SU-DHL-6 (cell line): ENCODE measurements at regions not wholly inside any gene's neighbourhood (a gene's known extent, or its start where the extent isn't known, plus 50 kb on each side); places are given as distances from the start of the nearest gene placed in this dataset.

Source experiments
- H2AFZ ChIP-seq: fragments of 200-600 bp; sonication (generic); 2 replicates; pipeline ENCODE4 v1.6.1; 2014; ENCODE audit warnings: low read depth, mild to moderate bottlenecking, moderate library complexity, mixed read lengths, antibody characterized with exemption, low read length; ENCODE audit not compliant: severe bottlenecking
- H3F3A ChIP-seq: fragments of 200-600 bp; shearing (Covaris generic); 2 replicates; pipeline ENCODE4 v1.6.0; 2016; ENCODE audit warnings: antibody characterized with exemption, mild to moderate bottlenecking; ENCODE audit not compliant: insufficient read depth
- H3K27ac ChIP-seq: fragments of 200-600 bp; sonication (generic); 2 replicates; pipeline ENCODE4 v1.5.1; 2016; ENCODE audit warnings: low read depth, mild to moderate bottlenecking, low read length, moderate library complexity, mixed read lengths
- H3K27me3 ChIP-seq: fragments of 200-600 bp; sonication (generic), shearing (Covaris generic); 2 replicates; pipeline ENCODE4 v1.6.0; 2014; ENCODE audit warnings: mild to moderate bottlenecking, low read length
- H3K36me3 ChIP-seq: fragments of 200-600 bp; sonication (generic); 2 replicates; pipeline ENCODE4 v1.6.1; 2014; ENCODE audit warnings: mild to moderate bottlenecking, low read length, mixed read lengths
- H3K4me2 ChIP-seq: fragments of 300-600, 200-600 bp; shearing (Covaris generic), sonication (generic); 2 replicates; pipeline ENCODE4 v1.6.0; 2014; ENCODE audit warnings: low read length, low read depth, mild to moderate bottlenecking; ENCODE audit not compliant: poor library complexity, severe bottlenecking
- H3K4me3 ChIP-seq: fragments of 200-600 bp; sonication (generic); 2 replicates; pipeline ENCODE4 v1.5.1; 2014; ENCODE audit warnings: antibody characterized with exemption, low read length, mild to moderate bottlenecking, mixed read lengths; ENCODE audit not compliant: insufficient read depth, poor library complexity, severe bottlenecking
- H3K79me2 ChIP-seq: fragments of 200-600 bp; sonication (generic); 2 replicates; pipeline ENCODE4 v1.6.1; 2014; ENCODE audit warnings: mild to moderate bottlenecking, low read length, moderate library complexity; ENCODE audit not compliant: insufficient read depth
- H3K9ac ChIP-seq: fragments of 200-600 bp; sonication (generic); 2 replicates; pipeline ENCODE4 v1.7.0; 2014; ENCODE audit warnings: mild to moderate bottlenecking, low read length
- H3K9me2 ChIP-seq: fragments of 200-600 bp; sonication (generic); replicated peaks from 2 replicates; pipeline ENCODE4 v1.6.1; 2014; ENCODE audit warnings: low read length; ENCODE audit not compliant: insufficient read depth
- H3K9me3 ChIP-seq: fragments of 200-600 bp; sonication (generic); 2 replicates; pipeline ENCODE4 v1.6.1; 2014; ENCODE audit warnings: low read length, mixed read lengths; ENCODE audit not compliant: insufficient read depth
- H4K20me1 ChIP-seq: fragments of 200-600 bp; sonication (generic); 2 replicates; pipeline ENCODE4 v1.6.1; 2014; ENCODE audit warnings: low read depth, mild to moderate bottlenecking, antibody characterized with exemption, low read length, moderate library complexity, mixed read lengths
- CTCF ChIP-seq: fragments of 200-600 bp; sonication (generic); IDR thresholded peaks from one replicate; pipeline ENCODE4 v1.5.1; 2017; ENCODE audit warnings: antibody characterized with exemption, mild to moderate bottlenecking, low read length, moderate library complexity; ENCODE audit not compliant: insufficient read depth, poor library complexity, severe bottlenecking
- EZH2phosphoT487 ChIP-seq: fragments of 200-600 bp; sonication (generic), shearing (Covaris generic); conservative IDR thresholded peaks from 2 replicates; pipeline ENCODE4 v1.6.1; 2018; ENCODE audit warnings: mild to moderate bottlenecking, antibody characterized with exemption, low read length, moderate library complexity, mixed read lengths

GRCh38 chr10:27393961-27394360 lies 110.1 kb upstream of the RAB18 start:
- no peak overlapping the region for H3K27ac ChIP-seq
- H3K4me3 ChIP-seq, result no peak overlapping the region
- H3K4me2 ChIP-seq, result no peak overlapping the region
- H3K27me3 ChIP-seq, result no peaks in the 10 kb centered on the region
- no peak overlapping the region for H2AFZ ChIP-seq
- no peaks in the 10 kb centered on the region for H3F3A ChIP-seq
- H3K9ac ChIP-seq, result no peak overlapping the region
- H3K9me2 ChIP-seq, result no peaks in the 10 kb centered on the region
- H3K9me3 ChIP-seq, result peaks cover 13% of the 10 kb centered on the region; the same call in 1 of the 2 replicates
- no peaks in the 10 kb centered on the region for H3K36me3 ChIP-seq
- H4K20me1 ChIP-seq, result no peaks in the 10 kb centered on the region
- no peaks in the 10 kb centered on the region for H3K79me2 ChIP-seq
- TF ChIP-seq CTCF (no peak), EZH2phosphoT487 (no peak)

GRCh38 chr10:27392606-27393005 lies 111.5 kb upstream of the RAB18 start:
- Histone ChIP-seq H3K4me2 (no peak overlapping the region), H3K79me2 (no peaks in the 10 kb centered on the region), H3K9me3 (peaks cover 13% of the 10 kb centered on the region; the same call in 1 of the 2 replicates), H3K9ac (no peak overlapping the region), H3F3A (no peaks in the 10 kb centered on the region), H3K27ac (no peak overlapping the region), H3K36me3 (no peaks in the 10 kb centered on the region), H3K9me2 (no peaks in the 10 kb centered on the region), H3K27me3 (no peaks in the 10 kb centered on the region), H4K20me1 (no peaks in the 10 kb centered on the region), H3K4me3 (no peak overlapping the region), H2AFZ (no peak overlapping the region)
- TF ChIP-seq EZH2phosphoT487 (no peak), CTCF (no peak)

- Histone ChIP-seq H2AFZ (no peak overlapping the region), H3K79me2 (no peaks in the 10 kb centered on the region), H3K9me3 (peaks cover 13% of the 10 kb centered on the region; the same call in 1 of the 2 replicates), H3K4me2 (no peak overlapping the region), H3K27me3 (no peaks in the 10 kb centered on the region), H3K27ac (no peak overlapping the region), H3K36me3 (no peaks in the 10 kb centered on the region), H3K9ac (no peak overlapping the region), H4K20me1 (no peaks in the 10 kb centered on the region), H3K4me3 (no peak overlapping the region), H3F3A (no peaks in the 10 kb centered on the region), H3K9me2 (no peaks in the 10 kb centered on the region)
- TF ChIP-seq EZH2phosphoT487 (no peak), CTCF (no peak)
Observed at GRCh38 chr10:27391916-27392315, 112.2 kb upstream of the RAB18 start.
